GM12872 (cell line): ENCODE measurements at regions not wholly inside any gene's neighbourhood (a gene's known extent, or its start where the extent isn't known, plus 50 kb on each side); places are given as distances from the start of the nearest gene placed in this dataset.

Experiments used
- CTCF ChIP-seq: IDR thresholded peaks from 3 replicates; pipeline ENCODE4 v1.5.1; 2011; ENCODE audit warnings: low read depth, mild to moderate bottlenecking, low read length, moderate library complexity; ENCODE audit not compliant: insufficient read depth

- TF ChIP-seq CTCF, result no peak
Observed at GRCh38 chr6:140208286-140208685, 833.8 kb upstream of the CITED2 start.

- no peak for TF ChIP-seq CTCF
Observed at GRCh38 chr6:140205795-140206593, 831.5 kb upstream of the CITED2 start.

GRCh38 chr6:140204154-140204553 lies 829.7 kb upstream of the CITED2 start:
- no peak for TF ChIP-seq CTCF

GRCh38 chr6:140203661-140204147 lies 829.3 kb upstream of the CITED2 start:
- TF ChIP-seq CTCF, result no peak

- TF ChIP-seq CTCF, result no peak
Observed at GRCh38 chr6:140202964-140203515, 828.6 kb upstream of the CITED2 start.

- TF ChIP-seq CTCF, result no peak
Observed at GRCh38 chr6:140201787-140202458, 827.5 kb upstream of the CITED2 start.

GRCh38 chr6:140193269-140193668 lies 818.8 kb upstream of the CITED2 start:
- no peak for TF ChIP-seq CTCF
